ENCODE measurements at regions not wholly inside any gene's neighbourhood (a gene's known extent, or its start where the extent isn't known, plus 50 kb on each side); places are given as distances from the start of the nearest gene placed in this dataset.

GRCh38 chr4:100061835-100062234 lies 111.8 kb upstream of the H2AZ1 start:
- TF ChIP-seq CTCF (conservative IDR thresholded peaks at IDR 0.05) (no peak), EZH2 (IDR thresholded peaks at IDR 0.05; ENCODE audit: low read depth) (no peak)
